ENCODE measurements at regions not wholly inside any gene's neighbourhood (a gene's known extent, or its start where the extent isn't known, plus 50 kb on each side); places are given as distances from the start of the nearest gene placed in this dataset.

DNA sequence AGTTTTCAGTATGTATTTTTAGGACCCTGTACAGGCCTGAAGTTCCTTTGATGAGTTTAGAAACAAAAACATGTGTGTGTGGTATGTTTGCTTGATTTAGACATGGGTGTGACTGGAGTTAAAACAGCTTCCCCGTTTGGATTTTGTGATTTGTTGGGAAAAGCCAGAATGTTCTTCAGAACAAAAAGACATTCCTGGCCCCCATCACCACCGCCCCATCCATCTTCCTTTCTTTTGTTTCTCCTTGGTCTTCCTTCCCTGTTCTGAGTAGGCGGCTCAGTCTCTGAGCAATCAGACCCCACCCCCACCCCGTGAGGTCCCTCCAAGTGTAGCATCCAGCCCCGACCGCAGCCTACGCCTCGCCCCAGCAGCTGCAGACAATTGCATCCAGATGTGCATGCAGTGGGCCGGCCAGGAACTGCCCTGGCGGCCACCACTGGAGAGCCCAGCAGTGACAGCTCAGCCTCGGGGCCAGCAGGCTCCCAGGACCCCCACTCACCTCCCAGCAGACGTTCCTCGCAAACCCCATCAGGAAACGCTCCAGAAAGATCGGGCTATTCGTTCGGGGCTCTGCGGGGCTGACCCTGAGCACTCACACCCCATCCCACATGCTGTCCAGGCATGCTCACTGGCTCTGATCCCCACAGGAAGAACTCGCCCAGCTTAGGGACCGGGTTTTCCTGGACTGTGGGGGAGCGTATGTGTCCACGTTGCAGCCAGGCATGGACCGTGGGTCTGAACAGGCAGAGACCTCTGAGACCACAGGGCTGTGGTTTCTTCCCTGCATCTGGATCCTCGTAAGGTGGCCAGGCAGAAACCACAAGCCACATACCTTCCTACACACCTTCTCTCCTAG, 99.8 kb upstream of the CDH5 start:
- TF ChIP-seq CTCF (IDR thresholded peaks at IDR 0.05; ENCODE audit: insufficient read depth, low read depth, low read length) (no peak), EZH2 (IDR thresholded peaks at IDR 0.05; ENCODE audit: insufficient read depth, low read length) (no peak)
